VCaP (cell line): ENCODE measurements at regions not wholly inside any gene's neighbourhood (a gene's known extent, or its start where the extent isn't known, plus 50 kb on each side); places are given as distances from the start of the nearest gene placed in this dataset.

Source experiments
- H3K27ac ChIP-seq: fragments of 450-650 bp; 2 replicates; pipeline ENCODE4 v1.5.1; 2017
- TF ChIP-seq, protein P1 (sequence below): fragments of 450-650 bp; conservative IDR thresholded peaks from 2 replicates; pipeline ENCODE4 v1.5.1; 2017; ENCODE audit warnings: mild to moderate bottlenecking, moderate library complexity

- H3K27ac ChIP-seq, result no peak overlapping the region
- TF ChIP-seq, protein P1, sequence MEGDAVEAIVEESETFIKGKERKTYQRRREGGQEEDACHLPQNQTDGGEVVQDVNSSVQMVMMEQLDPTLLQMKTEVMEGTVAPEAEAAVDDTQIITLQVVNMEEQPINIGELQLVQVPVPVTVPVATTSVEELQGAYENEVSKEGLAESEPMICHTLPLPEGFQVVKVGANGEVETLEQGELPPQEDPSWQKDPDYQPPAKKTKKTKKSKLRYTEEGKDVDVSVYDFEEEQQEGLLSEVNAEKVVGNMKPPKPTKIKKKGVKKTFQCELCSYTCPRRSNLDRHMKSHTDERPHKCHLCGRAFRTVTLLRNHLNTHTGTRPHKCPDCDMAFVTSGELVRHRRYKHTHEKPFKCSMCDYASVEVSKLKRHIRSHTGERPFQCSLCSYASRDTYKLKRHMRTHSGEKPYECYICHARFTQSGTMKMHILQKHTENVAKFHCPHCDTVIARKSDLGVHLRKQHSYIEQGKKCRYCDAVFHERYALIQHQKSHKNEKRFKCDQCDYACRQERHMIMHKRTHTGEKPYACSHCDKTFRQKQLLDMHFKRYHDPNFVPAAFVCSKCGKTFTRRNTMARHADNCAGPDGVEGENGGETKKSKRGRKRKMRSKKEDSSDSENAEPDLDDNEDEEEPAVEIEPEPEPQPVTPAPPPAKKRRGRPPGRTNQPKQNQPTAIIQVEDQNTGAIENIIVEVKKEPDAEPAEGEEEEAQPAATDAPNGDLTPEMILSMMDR, result no peak
These were observed 303.3 kb downstream of the POU4F1 start for GRCh38 chr13:78299832-78300623.

- H3K27ac ChIP-seq, result no peak overlapping the region
- TF ChIP-seq, protein P1, result no peak
These were observed 304.7 kb downstream of the POU4F1 start for GRCh38 chr13:78298657-78299056.

- TF ChIP-seq, protein P1, result no peak
- no peak overlapping the region for H3K27ac ChIP-seq
These were observed 316.6 kb downstream of the POU4F1 start for GRCh38 chr13:78286748-78287147.

DNA sequence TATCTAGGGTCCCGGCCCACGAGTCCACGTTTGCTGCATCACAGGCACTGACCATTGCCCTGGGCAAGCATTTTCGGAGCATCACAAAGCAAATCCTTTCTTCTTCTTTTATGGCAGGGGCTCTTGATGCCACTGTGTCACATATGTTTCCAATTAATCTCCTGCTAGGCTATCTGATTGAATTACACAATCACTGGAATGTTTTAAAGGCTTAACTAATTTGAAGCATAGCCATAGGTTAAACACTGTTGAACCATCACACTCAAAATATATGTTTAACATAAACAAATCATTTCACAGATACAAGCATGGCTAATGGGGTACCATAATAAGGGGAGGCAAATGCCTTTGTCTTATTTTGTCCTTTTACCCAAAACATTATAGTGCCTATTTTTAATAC is 338.3 kb downstream of the POU4F1 start:
- no peak overlapping the region for H3K27ac ChIP-seq
- TF ChIP-seq, protein P1, result no peak

GRCh38 chr13:78258304-78258703 is 339.7 kb upstream of the EDNRB start:
- TF ChIP-seq, protein P1, result no peak
- H3K27ac ChIP-seq, result no peak overlapping the region

DNA sequence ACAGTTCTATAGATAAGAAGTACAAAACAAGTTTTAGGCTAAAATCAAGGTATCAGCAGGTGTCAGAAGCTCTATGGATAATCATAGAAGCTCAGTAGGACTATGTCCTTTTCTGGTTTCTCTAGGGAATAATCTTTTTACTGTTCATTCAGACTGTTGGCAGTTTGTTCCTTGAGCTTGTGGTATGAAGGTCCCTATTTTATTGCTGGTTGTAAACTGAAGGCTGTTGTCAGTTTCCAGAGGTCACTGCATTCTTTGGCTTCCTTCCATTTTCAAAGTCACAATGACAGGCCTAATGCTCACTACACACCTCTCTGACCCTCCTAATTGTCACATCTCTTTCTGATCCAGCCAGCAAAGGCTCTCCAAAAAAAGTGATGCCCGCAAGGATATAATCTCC is 337.9 kb upstream of the EDNRB start:
- no peak overlapping the region for H3K27ac ChIP-seq
- TF ChIP-seq, protein P1, result no peak

DNA sequence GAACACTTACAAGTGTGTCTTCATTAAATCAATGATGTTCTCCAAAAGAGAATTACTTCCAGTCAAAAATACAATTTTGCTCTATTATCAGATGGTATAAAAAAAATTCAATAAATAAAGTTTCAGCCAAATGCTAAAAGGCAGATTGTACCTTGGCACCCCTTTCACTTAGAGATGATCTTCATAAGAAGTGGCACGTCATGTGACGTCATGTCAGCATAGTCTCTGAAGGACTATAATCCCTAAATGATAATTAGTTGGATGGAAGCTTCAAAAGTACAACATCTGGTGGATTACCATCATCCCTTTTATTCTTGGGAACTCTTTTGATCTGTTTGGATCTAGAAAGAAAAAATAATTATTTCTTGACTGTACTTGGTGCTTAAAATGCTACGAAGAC is 335.5 kb upstream of the EDNRB start:
- TF ChIP-seq, protein P1, result no peak
- H3K27ac ChIP-seq, result no peak overlapping the region
